ENCODE measurements at regions not wholly inside any gene's neighbourhood (a gene's known extent, or its start where the extent isn't known, plus 50 kb on each side); places are given as distances from the start of the nearest gene placed in this dataset.

DNA sequence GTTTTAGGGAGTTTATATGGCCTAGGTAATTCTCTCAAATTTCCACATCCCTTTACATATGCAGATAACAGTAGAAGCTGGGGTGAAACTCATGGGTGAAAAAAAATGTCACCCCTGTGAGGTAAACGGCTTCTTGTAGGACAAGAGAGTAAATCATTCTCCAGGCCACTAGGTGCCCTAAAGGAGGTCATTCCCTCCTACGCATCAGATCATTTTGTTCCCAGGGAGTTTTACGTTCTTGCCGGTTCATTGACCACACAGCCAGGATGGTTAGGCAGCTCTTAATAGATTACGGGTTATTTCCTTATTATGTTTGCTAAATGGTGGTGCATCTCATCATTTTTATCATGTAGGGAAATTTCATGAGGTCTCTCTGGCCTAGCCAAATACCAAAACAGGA, 225.8 kb upstream of the NOCT start:
- Histone ChIP-seq H4K20me1 (ENCODE audit: control insufficient read depth, extremely low read depth, insufficient read depth, low read length) (no peaks in the 10 kb centered on the region), H3K9me3 (ENCODE audit: control insufficient read depth, low read depth, low read length) (no peaks in the 10 kb centered on the region), H2AFZ (ENCODE audit: control insufficient read depth, low read length) (no peak overlapping the region), H3K36me3 (ENCODE audit: control insufficient read depth in 2 of 2, extremely low read depth in 1 of 2, insufficient read depth in 2 of 2, low read length in 2 of 2) (no peaks in the 10 kb centered on the region), H3K4me2 (ENCODE audit: control insufficient read depth, extremely low read depth, insufficient read depth, low read depth, low read length) (no peak overlapping the region), H3K27ac (ENCODE audit: control insufficient read depth, insufficient read depth, low read length) (no peak overlapping the region), H3K9me1 (ENCODE audit: control insufficient read depth, extremely low read depth, insufficient read depth, low read length) (no peaks in the 10 kb centered on the region), H3K27me3 (ENCODE audit: control insufficient read depth, extremely low read depth, insufficient read depth, low read length) (no peaks in the 10 kb centered on the region), H3K79me2 (ENCODE audit: control insufficient read depth, insufficient read depth, low read length) (no peaks in the 10 kb centered on the region), H3K4me3 (ENCODE audit: control insufficient read depth in 2 of 3, extremely low read depth in 1 of 3, insufficient read depth in 2 of 3, low read depth in 1 of 3, low read length in 3 of 3) (no peak overlapping the region), H3K4me1 (ENCODE audit: control insufficient read depth, extremely low read depth, insufficient read depth, low read length) (no peaks in the 10 kb centered on the region), H3K9ac (ENCODE audit: control insufficient read depth, extremely low read depth, insufficient read depth, low read length) (no peak overlapping the region)
- dilution Hi-C loops (cut with MboI; ENCODE audit: extremely low pct_ligation_motif_present, low sequenced_read_pairs), result no loop called here
- FAIRE-seq, result no peak
- TF ChIP-seq, protein P1, sequence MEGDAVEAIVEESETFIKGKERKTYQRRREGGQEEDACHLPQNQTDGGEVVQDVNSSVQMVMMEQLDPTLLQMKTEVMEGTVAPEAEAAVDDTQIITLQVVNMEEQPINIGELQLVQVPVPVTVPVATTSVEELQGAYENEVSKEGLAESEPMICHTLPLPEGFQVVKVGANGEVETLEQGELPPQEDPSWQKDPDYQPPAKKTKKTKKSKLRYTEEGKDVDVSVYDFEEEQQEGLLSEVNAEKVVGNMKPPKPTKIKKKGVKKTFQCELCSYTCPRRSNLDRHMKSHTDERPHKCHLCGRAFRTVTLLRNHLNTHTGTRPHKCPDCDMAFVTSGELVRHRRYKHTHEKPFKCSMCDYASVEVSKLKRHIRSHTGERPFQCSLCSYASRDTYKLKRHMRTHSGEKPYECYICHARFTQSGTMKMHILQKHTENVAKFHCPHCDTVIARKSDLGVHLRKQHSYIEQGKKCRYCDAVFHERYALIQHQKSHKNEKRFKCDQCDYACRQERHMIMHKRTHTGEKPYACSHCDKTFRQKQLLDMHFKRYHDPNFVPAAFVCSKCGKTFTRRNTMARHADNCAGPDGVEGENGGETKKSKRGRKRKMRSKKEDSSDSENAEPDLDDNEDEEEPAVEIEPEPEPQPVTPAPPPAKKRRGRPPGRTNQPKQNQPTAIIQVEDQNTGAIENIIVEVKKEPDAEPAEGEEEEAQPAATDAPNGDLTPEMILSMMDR (optimal IDR thresholded peaks at IDR 0.05 in 1 of 3, IDR thresholded peaks at IDR 0.05 in 1 of 3, conservative IDR thresholded peaks at IDR 0.05 in 1 of 3; ENCODE audit: extremely low read depth in 1 of 3, insufficient read depth in 2 of 3, low read length in 3 of 3), result no peak
- no peak for TF ChIP-seq EZH2 (IDR thresholded peaks at IDR 0.05; ENCODE audit: low read length)
- DNase-seq (ENCODE audit: low read depth, low spot score), result no peak

DNA sequence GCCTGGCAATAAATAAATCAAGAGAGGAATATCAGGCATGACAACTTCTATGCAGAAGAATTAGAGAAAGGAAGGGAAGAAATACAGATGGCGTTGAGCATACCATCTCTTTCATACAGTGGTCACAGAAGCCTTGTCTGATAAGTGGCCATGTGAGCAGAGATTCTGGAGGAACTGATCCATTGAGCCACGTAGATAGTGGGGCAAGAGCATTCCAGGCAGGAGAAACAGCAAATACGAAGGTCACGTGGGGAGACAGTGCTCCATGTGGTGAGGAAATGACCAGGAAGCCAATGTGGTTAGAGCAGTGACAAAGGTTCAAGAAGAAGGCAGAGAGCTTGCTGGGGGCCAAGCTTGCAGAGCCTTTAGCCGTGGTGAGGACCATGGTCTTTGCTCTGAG, 226.7 kb upstream of the NOCT start:
- Histone ChIP-seq H3K9me3 (ENCODE audit: control insufficient read depth, low read depth, low read length) (no peaks in the 10 kb centered on the region), H3K79me2 (ENCODE audit: control insufficient read depth, insufficient read depth, low read length) (no peaks in the 10 kb centered on the region), H3K36me3 (ENCODE audit: control insufficient read depth in 2 of 2, extremely low read depth in 1 of 2, insufficient read depth in 2 of 2, low read length in 2 of 2) (no peaks in the 10 kb centered on the region), H3K27me3 (ENCODE audit: control insufficient read depth, extremely low read depth, insufficient read depth, low read length) (no peaks in the 10 kb centered on the region), H3K4me1 (ENCODE audit: control insufficient read depth, extremely low read depth, insufficient read depth, low read length) (no peaks in the 10 kb centered on the region), H3K9me1 (ENCODE audit: control insufficient read depth, extremely low read depth, insufficient read depth, low read length) (no peaks in the 10 kb centered on the region), H2AFZ (ENCODE audit: control insufficient read depth, low read length) (no peak overlapping the region), H3K9ac (ENCODE audit: control insufficient read depth, extremely low read depth, insufficient read depth, low read length) (no peak overlapping the region), H3K4me3 (ENCODE audit: control insufficient read depth in 2 of 3, extremely low read depth in 1 of 3, insufficient read depth in 2 of 3, low read depth in 1 of 3, low read length in 3 of 3) (no peak overlapping the region), H4K20me1 (ENCODE audit: control insufficient read depth, extremely low read depth, insufficient read depth, low read length) (no peaks in the 10 kb centered on the region), H3K27ac (ENCODE audit: control insufficient read depth, insufficient read depth, low read length) (no peak overlapping the region), H3K4me2 (ENCODE audit: control insufficient read depth, extremely low read depth, insufficient read depth, low read depth, low read length) (no peak overlapping the region)
- no peak for DNase-seq (ENCODE audit: low read depth, low spot score)
- dilution Hi-C loops (cut with MboI; ENCODE audit: extremely low pct_ligation_motif_present, low sequenced_read_pairs), result no loop called here
- FAIRE-seq, result no peak
- TF ChIP-seq, protein P1 (optimal IDR thresholded peaks at IDR 0.05 in 1 of 3, IDR thresholded peaks at IDR 0.05 in 1 of 3, conservative IDR thresholded peaks at IDR 0.05 in 1 of 3; ENCODE audit: extremely low read depth in 1 of 3, insufficient read depth in 2 of 3, low read length in 3 of 3), result no peak
- no peak for TF ChIP-seq EZH2 (IDR thresholded peaks at IDR 0.05; ENCODE audit: low read length)
